ENCODE measurements at regions not wholly inside any gene's neighbourhood (a gene's known extent, or its start where the extent isn't known, plus 50 kb on each side); places are given as distances from the start of the nearest gene placed in this dataset.

GRCh38 chr1:213656039-213656438 is 331.7 kb upstream of the PROX1 start:
- TF ChIP-seq RAD21 (IDR thresholded peaks at IDR 0.05; ENCODE audit: low read length) (no peak), CTCF (conservative IDR thresholded peaks at IDR 0.05; ENCODE audit: low read depth, low read length) (no peak), FOS (IDR thresholded peaks at IDR 0.05; ENCODE audit: low read depth, low read length) (no peak), MAZ (IDR thresholded peaks at IDR 0.05; ENCODE audit: borderline replicate concordance, low read depth, low read length) (no peak), RCOR1 (IDR thresholded peaks at IDR 0.05; ENCODE audit: insufficient replicate concordance, low read length) (no peak), SMC3 (IDR thresholded peaks at IDR 0.05; ENCODE audit: low read depth, low read length) (no peak), CHD1 (IDR thresholded peaks at IDR 0.05; ENCODE audit: low read depth, low read length) (no peak), MXI1 (IDR thresholded peaks at IDR 0.05; ENCODE audit: borderline replicate concordance, low read depth, low read length) (no peak)

Measured in IMR-90 (cell line).